Fibroblast of the aortic adventitia (primary cell): ENCODE measurements at regions not wholly inside any gene's neighbourhood (a gene's known extent, or its start where the extent isn't known, plus 50 kb on each side); places are given as distances from the start of the nearest gene placed in this dataset.

ENCODE experiments used
- DNase-seq: peaks from one replicate; pipeline ENCODE4 v3.0.0-alpha.2; 2010; ENCODE audit warnings: low read depth
- H3K4me3 ChIP-seq: 2 replicates; pipeline ENCODE4 v1.5.1; 2011; ENCODE audit warnings: low read depth, mild to moderate bottlenecking, control low read depth, low read length, moderate library complexity
- TF ChIP-seq, protein P1 (sequence below): IDR thresholded peaks from 2 replicates; pipeline ENCODE4 v1.5.1; 2011; ENCODE audit warnings: mild to moderate bottlenecking, low read length, control low read depth, inconsistent platforms; ENCODE audit not compliant: insufficient read depth

DNA sequence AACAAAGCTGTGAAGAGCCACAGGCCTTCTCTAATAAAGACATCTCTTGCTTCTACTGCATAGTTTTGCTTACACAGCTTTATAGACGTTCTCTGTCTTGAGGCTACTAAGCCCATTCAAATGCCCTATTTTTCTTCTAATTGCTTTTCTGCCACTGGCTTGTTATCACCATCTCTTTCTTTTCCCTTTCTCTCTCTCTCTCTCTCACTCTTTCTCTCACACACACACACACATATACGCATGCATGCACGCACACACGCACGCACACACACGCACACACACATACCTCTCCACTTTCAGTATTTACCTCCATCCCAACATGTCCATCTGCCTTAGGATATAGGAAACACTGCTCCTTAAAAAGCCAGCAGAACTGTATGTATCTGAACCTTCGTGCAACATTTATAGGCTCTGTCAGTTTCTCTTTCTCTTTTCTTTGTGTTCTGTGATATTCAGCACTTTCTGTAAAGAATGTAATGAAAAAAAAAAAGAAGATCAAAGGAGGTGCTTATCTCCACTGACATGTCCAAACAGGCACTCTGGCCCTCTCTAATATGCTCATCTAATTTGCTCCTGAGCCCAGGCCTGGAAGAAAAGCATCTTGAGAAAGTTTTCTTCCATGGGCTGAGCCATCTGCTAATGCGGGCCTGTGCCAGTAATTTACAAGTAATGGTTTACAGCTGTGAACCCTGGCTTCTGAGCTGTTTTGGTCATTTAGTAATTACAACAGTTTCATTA lies 1046.7 kb upstream of the MAP3K7 start:
- TF ChIP-seq, protein P1, sequence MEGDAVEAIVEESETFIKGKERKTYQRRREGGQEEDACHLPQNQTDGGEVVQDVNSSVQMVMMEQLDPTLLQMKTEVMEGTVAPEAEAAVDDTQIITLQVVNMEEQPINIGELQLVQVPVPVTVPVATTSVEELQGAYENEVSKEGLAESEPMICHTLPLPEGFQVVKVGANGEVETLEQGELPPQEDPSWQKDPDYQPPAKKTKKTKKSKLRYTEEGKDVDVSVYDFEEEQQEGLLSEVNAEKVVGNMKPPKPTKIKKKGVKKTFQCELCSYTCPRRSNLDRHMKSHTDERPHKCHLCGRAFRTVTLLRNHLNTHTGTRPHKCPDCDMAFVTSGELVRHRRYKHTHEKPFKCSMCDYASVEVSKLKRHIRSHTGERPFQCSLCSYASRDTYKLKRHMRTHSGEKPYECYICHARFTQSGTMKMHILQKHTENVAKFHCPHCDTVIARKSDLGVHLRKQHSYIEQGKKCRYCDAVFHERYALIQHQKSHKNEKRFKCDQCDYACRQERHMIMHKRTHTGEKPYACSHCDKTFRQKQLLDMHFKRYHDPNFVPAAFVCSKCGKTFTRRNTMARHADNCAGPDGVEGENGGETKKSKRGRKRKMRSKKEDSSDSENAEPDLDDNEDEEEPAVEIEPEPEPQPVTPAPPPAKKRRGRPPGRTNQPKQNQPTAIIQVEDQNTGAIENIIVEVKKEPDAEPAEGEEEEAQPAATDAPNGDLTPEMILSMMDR = no peak
- no peak for DNase-seq
- H3K4me3 ChIP-seq = no peak overlapping the region

- no peak for DNase-seq
- TF ChIP-seq, protein P1 = no peak
- no peak overlapping the region for H3K4me3 ChIP-seq
These were observed 1045.4 kb upstream of the MAP3K7 start for GRCh38 chr6:91632308-91632707.

DNA sequence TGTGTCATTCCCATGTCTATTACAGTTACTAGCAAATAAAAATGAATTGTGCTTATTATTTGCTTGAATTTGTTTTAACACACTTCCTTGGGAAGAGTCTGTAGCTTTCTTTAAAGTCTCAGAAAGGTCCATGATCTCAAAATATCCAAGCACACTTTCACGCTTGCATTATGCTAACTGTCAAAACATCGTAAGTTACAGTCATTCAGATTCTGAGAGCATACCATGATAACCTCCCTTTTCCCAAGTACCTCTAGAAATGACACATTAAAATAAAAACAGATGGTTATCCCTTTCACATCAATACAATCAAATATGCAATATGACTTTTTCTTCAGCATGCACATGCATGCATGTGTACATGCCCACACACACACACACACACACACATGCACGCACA lies 1044.4 kb upstream of the MAP3K7 start:
- TF ChIP-seq, protein P1 = no peak

GRCh38 chr6:91626911-91627310 lies 1040.0 kb upstream of the MAP3K7 start:
- no peak for DNase-seq
- TF ChIP-seq, protein P1 = no peak
- no peak overlapping the region for H3K4me3 ChIP-seq

More for the DNA sequence above, 1044.4 kb upstream of the MAP3K7 start:
- no peak for DNase-seq
- no peak overlapping the region for H3K4me3 ChIP-seq

- TF ChIP-seq, protein P1 = no peak
- no peak for DNase-seq
- H3K4me3 ChIP-seq = no peak overlapping the region
These were observed 1026.6 kb upstream of the MAP3K7 start for GRCh38 chr6:91613481-91613880.

DNA sequence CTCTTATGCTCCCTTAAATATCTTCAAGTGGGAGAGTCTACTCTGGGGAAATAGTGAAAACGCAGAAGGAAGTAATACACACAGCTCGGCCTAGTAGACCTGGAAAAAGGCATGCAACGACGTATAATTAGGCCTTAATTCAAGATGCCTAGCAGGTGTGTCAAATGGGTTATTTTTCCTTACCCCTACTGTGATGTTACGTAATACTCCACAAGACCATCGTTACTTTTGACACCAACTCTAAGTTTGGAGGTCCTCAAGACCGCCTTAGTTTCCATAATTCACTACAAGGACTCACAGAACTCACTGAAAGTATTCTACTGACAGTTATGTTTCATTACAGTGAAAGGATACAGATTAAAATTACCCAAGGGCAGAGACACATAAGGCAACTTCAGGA lies 1024.3 kb upstream of the MAP3K7 start:
- no peak overlapping the region for H3K4me3 ChIP-seq
- TF ChIP-seq, protein P1 = no peak
- DNase-seq = no peak

GRCh38 chr6:91608428-91608827 lies 1021.6 kb upstream of the MAP3K7 start:
- no peak overlapping the region for H3K4me3 ChIP-seq
- TF ChIP-seq, protein P1 = no peak
- DNase-seq = no peak
